Lower leg skin (tissue), 3 donors: ENCODE measurements at regions not wholly inside any gene's neighbourhood (a gene's known extent, or its start where the extent isn't known, plus 50 kb on each side); places are given as distances from the start of the nearest gene placed in this dataset.

ENCODE experiments used
- CTCF ChIP-seq, 3 donors: fragments of 450-650 bp; IDR thresholded peaks; one replicate each; pipeline ENCODE4 v1.5.1; 2016; ENCODE audit warnings: antibody characterized with exemption in 3 of 3, mild to moderate bottlenecking in 3 of 3, moderate library complexity in 2 of 3
- POLR2A ChIP-seq, 2 donors: fragments of 450-650 bp; IDR thresholded peaks; one replicate each; pipeline ENCODE4 v1.6.1; 2016 to 2017; ENCODE audit warnings: antibody characterized with exemption in 2 of 2, mild to moderate bottlenecking in 1 of 2, moderate library complexity in 1 of 2

DNA sequence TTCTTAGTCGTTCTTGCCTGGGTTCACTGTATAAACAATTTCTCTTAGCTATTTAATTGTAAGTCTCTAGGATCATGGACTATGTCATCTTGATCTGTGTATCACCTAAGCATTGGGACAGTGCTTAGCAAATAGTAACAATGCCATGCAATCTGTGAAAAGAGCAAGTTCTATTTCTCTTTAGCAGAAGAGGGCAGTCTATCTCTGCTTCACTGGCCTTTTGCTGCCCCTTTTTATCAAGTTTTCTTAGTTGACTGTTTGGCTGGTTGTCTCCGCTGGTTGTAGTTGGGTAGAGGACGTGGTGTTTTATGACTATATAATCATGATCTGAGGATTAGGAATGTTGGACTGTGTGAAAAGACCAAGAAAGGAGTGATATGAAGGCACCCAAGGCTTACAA lies 315.0 kb downstream of the JRKL start:
- TF ChIP-seq CTCF (IDR thresholded peaks at IDR 0.05) (no peak), POLR2A (IDR thresholded peaks at IDR 0.05) (no peak)
